GM12878 (cell line): ENCODE measurements at regions not wholly inside any gene's neighbourhood (a gene's known extent, or its start where the extent isn't known, plus 50 kb on each side); places are given as distances from the start of the nearest gene placed in this dataset.
"Not testable (repeated sequence)": the region's sequence is repeated elsewhere in the genome, so short reads cannot be mapped to it uniquely, and the experiment has no call there.

ENCODE experiments used
- ATAC-seq: fragments of 200-7000 bp; cut with Tn5 transposase; 3 replicates; pipeline ENCODE4 v1.9.1; 2020; ENCODE audit warnings: mild to moderate bottlenecking, moderate library complexity
- BruUV-seq: library from RNA; stranded (reverse); fragments of 400-500 nt; replicated peaks from 2 replicates; lab custom pipeline; 2021; lab: Mats Ljungman, UMichigan
- CTCF ChIA-PET: fragments of 300-600 bp; sonication (Branson Sonifier 250); formaldehyde crosslinking; extraction: SDS; loops from one replicate; lab custom pipeline; 2021; ENCODE audit warnings: inconsistent platforms; lab: Yijun Ruan, JAX
- POLR2A ChIA-PET: fragments of 350-600 bp; formaldehyde crosslinking; extraction: SDS; loops from one replicate; lab custom pipeline; 2021; ENCODE audit warnings: inconsistent platforms; lab: Charles Lee
- RAD21 ChIA-PET: fragments of 300-600 bp; sonication (Branson Sonifier 250); formaldehyde crosslinking; loops from one replicate; lab custom pipeline; 2023; ENCODE audit warnings: antibody characterized with exemption; ENCODE audit not compliant: unreplicated experiment; lab: Charles Lee
- SMC1A ChIA-PET: fragments of 300-600 bp; sonication (Branson Sonifier 250); formaldehyde crosslinking; loops from one replicate; lab custom pipeline; 2023; ENCODE audit not compliant: unreplicated experiment, uncharacterized antibody; lab: Charles Lee
- DNase-seq: peaks from one replicate; pipeline ENCODE4 v3.0.0-alpha.2; 2011; ENCODE audit warnings: low read depth, low spot score
- FAIRE-seq: peaks from 3 replicates; lab custom pipeline; 2011; peaks lifted over from hg19 to GRCh38; lab: Jason Lieb, UNC
- H2AFZ ChIP-seq: 2 replicates; pipeline ENCODE4 v1.6.0; 2011; ENCODE audit warnings: low read depth, low read length, control low read depth; ENCODE audit not compliant: control insufficient read depth
- H3K27ac ChIP-seq: 2 replicates; pipeline ENCODE4 v1.5.1; 2011; ENCODE audit warnings: control low read depth; ENCODE audit not compliant: control insufficient read depth, insufficient read depth
- H3K27me3 ChIP-seq, 2 experiments: replicated peaks in 1 of 2; 2 replicates each; pipeline versions ENCODE4 v1.6.0 to v1.6.1; 2011; ENCODE audit warnings: low read length in 1 of 2; ENCODE audit not compliant: control insufficient read depth in 2 of 2, insufficient read depth in 2 of 2
- H3K36me3 ChIP-seq, 2 experiments: 2 replicates each; pipeline ENCODE4 v1.5.1; 2011; ENCODE audit warnings: low read length in 1 of 2; ENCODE audit not compliant: control insufficient read depth in 2 of 2, insufficient read depth in 2 of 2
- H3K4me1 ChIP-seq: 2 replicates; pipeline ENCODE4 v1.6.1; 2011; ENCODE audit warnings: mild to moderate bottlenecking, low read length, moderate library complexity, mixed read lengths; ENCODE audit not compliant: control insufficient read depth, insufficient read depth
- H3K4me2 ChIP-seq: 2 replicates; pipeline ENCODE4 v1.6.0; 2011; ENCODE audit warnings: control low read depth; ENCODE audit not compliant: control insufficient read depth, insufficient read depth
- H3K4me3 ChIP-seq: fragments of 200-600 bp; sonication (generic); 2 replicates; pipeline ENCODE4 v1.5.1; 2016
- H3K79me2 ChIP-seq: 2 replicates; pipeline ENCODE4 v1.6.0; 2011; ENCODE audit warnings: low read length; ENCODE audit not compliant: control insufficient read depth, insufficient read depth
- H3K9ac ChIP-seq: 2 replicates; pipeline ENCODE4 v1.8.0; 2011; ENCODE audit warnings: low read length, control low read depth, mixed read lengths; ENCODE audit not compliant: control insufficient read depth, insufficient read depth
- H3K9me3 ChIP-seq: replicated peaks from 3 replicates; pipeline ENCODE4 v1.5.1; 2011; ENCODE audit warnings: mild to moderate bottlenecking, low read length; ENCODE audit not compliant: control insufficient read depth, insufficient read depth
- H4K20me1 ChIP-seq: 2 replicates; pipeline ENCODE4 v1.6.0; 2011; ENCODE audit not compliant: control insufficient read depth, insufficient read depth
- BCL3 ChIP-seq: IDR thresholded peaks from 2 replicates; pipeline ENCODE4 v1.6.1; 2011; ENCODE audit warnings: borderline replicate concordance, low read depth, mild to moderate bottlenecking, moderate library complexity, low read length; ENCODE audit not compliant: insufficient read depth, poor library complexity, severe bottlenecking
- CTCF ChIP-seq, 3 experiments: IDR thresholded peaks in 2 of 3; conservative IDR thresholded peaks in 1 of 3; 2 replicates each; pipeline ENCODE4 v1.5.1; 2011; ENCODE audit warnings: low read depth in 3 of 3, low read length in 3 of 3, mild to moderate bottlenecking in 3 of 3, control low read depth in 2 of 3, moderate library complexity in 2 of 3, inconsistent platforms in 1 of 3, mixed read lengths in 1 of 3; ENCODE audit not compliant: control insufficient read depth in 2 of 3, insufficient read depth in 1 of 3; ENCODE audit errors: extremely low read depth in 1 of 3
- WGBS: methylation state at CpG from one replicate; pipeline ENCODE4 v1.1.6; 2016; ENCODE audit warnings: low lambda C conversion rate; ENCODE audit not compliant: insufficient replicate concordance, insufficient coverage; ENCODE audit errors: missing lambda C conversion rate; 5-methylcytosine and 5-hydroxymethylcytosine counted together
- in situ Hi-C: fragments of 300-500 bp; cut with MboI; formaldehyde crosslinking; loops from 9 replicates; pipeline ENCODE4 v1.14.3; 2018; ENCODE audit warnings: mixed read lengths
- intact Hi-C: fragments of 100-400 bp; cut with micrococcal nuclease; formaldehyde crosslinking; loops from one replicate; pipeline ENCODE4 v1.14.2; 2022; ENCODE audit not compliant: unreplicated experiment

- Histone ChIP-seq H3K4me1 (no peaks in the 10 kb centered on the region), H2AFZ (no peak overlapping the region), H3K4me2 (no peak overlapping the region), H3K4me3 (no peak overlapping the region), H3K36me3 (no peaks in the 10 kb centered on the region), H3K9me3 (no peaks in the 10 kb centered on the region), H3K79me2 (no peaks in the 10 kb centered on the region), H3K9ac (no peak overlapping the region), H3K27ac (no peak overlapping the region), H4K20me1 (no peaks in the 10 kb centered on the region), H3K27me3 (no peaks in the 10 kb centered on the region)
- ATAC-seq (peak; percentile 63), FAIRE-seq (no peak), DNase-seq (no peak)
- RAD21 ChIA-PET = no interaction called here
- CTCF ChIA-PET = no interaction called here
- SMC1A ChIA-PET = no interaction called here
- intact Hi-C loops (loop anchor here (10.0 kb wide), 1 partner anchor 389 kb away; no protein-coding TSS in a partner anchor), in situ Hi-C loops (no loop called here)
- POLR2A ChIA-PET = no interaction called here
- no peak for TF ChIP-seq BCL3
- TF ChIP-seq CTCF (IDR thresholded peaks at IDR 0.05 in 2 of 3, conservative IDR thresholded peaks at IDR 0.05 in 1 of 3; ENCODE audit: control insufficient read depth in 2 of 3, extremely low read depth in 1 of 3, insufficient read depth in 1 of 3, low read depth in 3 of 3, low read length in 3 of 3) = peak in 1 of 3 experiments; percentile 26; a peak in 1 of 6 replicates
- no TSS peak for BruUV-seq
Observed at GRCh38 chr5:103973669-103974068, 411.1 kb upstream of the NUDT12 start.

- H3K9me3 ChIP-seq, H4K20me1 ChIP-seq, H3K4me3 ChIP-seq, CTCF ChIA-PET, intact Hi-C loops, H3K4me1 ChIP-seq, H3K9ac ChIP-seq, H3K79me2 ChIP-seq, DNase-seq, RAD21 ChIA-PET, H3K27ac ChIP-seq, BruUV-seq, H3K4me2 ChIP-seq, ATAC-seq, POLR2A ChIA-PET, in situ Hi-C loops, H2AFZ ChIP-seq, FAIRE-seq, H3K27me3 ChIP-seq, H3K36me3 ChIP-seq: not testable (repeated sequence)
- SMC1A ChIA-PET = interaction anchor here (1.1 kb wide), 1 partner anchor 158 kb away, joined by 3 read pairs; no protein-coding TSS in a partner anchor
- 70% methylated on average over 15 of the region's 25 CpGs for WGBS
Observed at GRCh38 chr5:103966295-103966694, 403.7 kb upstream of the NUDT12 start.
